Activated T-helper 17 cell treated with anti-CD3 and anti-CD28 coated beads, Interleukin-2, amount 50 U/mL, for 72 hours (primary cell): ENCODE measurements at regions not wholly inside any gene's neighbourhood (a gene's known extent, or its start where the extent isn't known, plus 50 kb on each side); places are given as distances from the start of the nearest gene placed in this dataset.
A peak's percentile ranks its signal among the peaks of the same experiment; 100 is the strongest.
"Not testable (repeated sequence)": the region's sequence is repeated elsewhere in the genome, so short reads cannot be mapped to it uniquely, and the experiment has no call there.

Source experiments
- ATAC-seq: fragments of 150-1000 bp; cut with Tn5 transposase; replicated peaks from 2 replicates; pipeline ENCODE4 v1.10.0; 2021; ENCODE audit warnings: mild to moderate bottlenecking, moderate library complexity
- H3K27ac Mint-ChIP-seq: one replicate; pipeline ENCODE4 v1.8.0; 2022; ENCODE audit warnings: mixed read lengths
- H3K27me3 Mint-ChIP-seq: one replicate; pipeline ENCODE4 v1.8.0; 2022; ENCODE audit warnings: mixed read lengths
- H3K36me3 Mint-ChIP-seq: one replicate; pipeline ENCODE4 v1.8.0; 2022; ENCODE audit warnings: low read depth, mild to moderate bottlenecking, mixed read lengths
- H3K4me1 Mint-ChIP-seq: one replicate; pipeline ENCODE4 v1.8.0; 2022; ENCODE audit warnings: mixed read lengths
- H3K4me3 Mint-ChIP-seq: one replicate; pipeline ENCODE4 v1.8.0; 2022; ENCODE audit warnings: mild to moderate bottlenecking, mixed read lengths
- H3K9me3 Mint-ChIP-seq: one replicate; pipeline ENCODE4 v1.8.0; 2022; ENCODE audit warnings: mixed read lengths

DNA sequence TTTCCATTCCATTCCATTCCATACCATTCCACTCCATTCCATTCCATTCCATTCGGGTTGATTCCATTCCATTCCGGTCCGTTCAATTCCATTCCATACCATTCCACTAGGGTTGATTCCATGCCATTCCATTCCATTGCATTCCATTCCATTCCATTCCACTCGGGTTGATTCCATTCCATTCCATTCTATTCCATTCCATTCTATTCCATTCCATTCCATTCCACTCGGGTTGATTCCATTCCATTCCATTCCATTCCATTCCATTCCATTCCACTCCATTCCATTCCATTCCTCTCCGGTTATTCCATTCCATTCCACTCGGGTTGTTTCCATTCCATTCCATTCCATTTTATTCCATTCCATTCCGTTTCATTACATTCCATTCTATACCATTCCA lies 155.9 kb downstream of the CWH43 start:
- H3K4me3 Mint-ChIP-seq, H3K9me3 Mint-ChIP-seq, H3K27ac Mint-ChIP-seq, H3K36me3 Mint-ChIP-seq, ATAC-seq, H3K27me3 Mint-ChIP-seq, H3K4me1 Mint-ChIP-seq: not testable (repeated sequence)

DNA sequence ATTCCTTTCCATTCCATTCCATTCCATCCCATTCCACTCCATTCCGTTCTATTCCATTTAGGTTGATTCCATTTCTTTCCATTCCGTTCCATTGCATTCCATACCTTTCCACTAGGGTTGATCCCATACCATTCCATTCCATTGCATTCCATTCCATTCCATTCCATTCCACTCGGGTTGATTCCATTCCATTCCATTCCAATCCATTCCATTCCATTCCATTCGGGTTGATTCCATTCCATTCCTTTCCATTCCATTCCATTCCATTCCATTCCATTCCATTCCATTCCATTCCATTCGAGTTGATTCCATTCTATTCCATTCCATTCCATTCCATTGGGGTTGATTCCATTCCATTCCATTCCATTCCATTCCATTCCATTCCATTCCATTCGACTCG lies 161.1 kb downstream of the CWH43 start:
- ATAC-seq, result peak; percentile 54
- H3K27ac Mint-ChIP-seq, H3K4me1 Mint-ChIP-seq, H3K36me3 Mint-ChIP-seq, H3K9me3 Mint-ChIP-seq, H3K27me3 Mint-ChIP-seq, H3K4me3 Mint-ChIP-seq: not testable (repeated sequence)

DNA sequence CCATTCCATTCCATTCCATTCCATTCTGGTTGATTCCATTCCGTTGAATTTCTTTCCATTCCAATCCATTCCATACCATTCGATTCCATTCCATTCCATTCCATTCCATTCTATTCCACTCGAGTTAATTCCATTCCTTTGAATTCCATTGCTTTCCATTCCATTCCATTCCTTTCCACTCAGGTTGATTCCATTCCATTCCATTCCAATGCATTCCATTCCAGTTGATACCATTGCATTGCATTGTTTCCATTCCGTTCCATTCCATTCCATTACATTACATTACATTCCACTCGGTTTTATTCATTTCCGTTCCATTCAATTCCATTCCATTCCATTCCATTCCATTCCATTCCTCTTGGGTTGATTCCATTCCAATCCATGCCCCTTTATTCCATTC lies 161.5 kb downstream of the CWH43 start:
- not testable (repeated sequence) for H3K4me3 Mint-ChIP-seq, H3K27ac Mint-ChIP-seq, H3K36me3 Mint-ChIP-seq, H3K27me3 Mint-ChIP-seq, ATAC-seq, H3K9me3 Mint-ChIP-seq, H3K4me1 Mint-ChIP-seq

DNA sequence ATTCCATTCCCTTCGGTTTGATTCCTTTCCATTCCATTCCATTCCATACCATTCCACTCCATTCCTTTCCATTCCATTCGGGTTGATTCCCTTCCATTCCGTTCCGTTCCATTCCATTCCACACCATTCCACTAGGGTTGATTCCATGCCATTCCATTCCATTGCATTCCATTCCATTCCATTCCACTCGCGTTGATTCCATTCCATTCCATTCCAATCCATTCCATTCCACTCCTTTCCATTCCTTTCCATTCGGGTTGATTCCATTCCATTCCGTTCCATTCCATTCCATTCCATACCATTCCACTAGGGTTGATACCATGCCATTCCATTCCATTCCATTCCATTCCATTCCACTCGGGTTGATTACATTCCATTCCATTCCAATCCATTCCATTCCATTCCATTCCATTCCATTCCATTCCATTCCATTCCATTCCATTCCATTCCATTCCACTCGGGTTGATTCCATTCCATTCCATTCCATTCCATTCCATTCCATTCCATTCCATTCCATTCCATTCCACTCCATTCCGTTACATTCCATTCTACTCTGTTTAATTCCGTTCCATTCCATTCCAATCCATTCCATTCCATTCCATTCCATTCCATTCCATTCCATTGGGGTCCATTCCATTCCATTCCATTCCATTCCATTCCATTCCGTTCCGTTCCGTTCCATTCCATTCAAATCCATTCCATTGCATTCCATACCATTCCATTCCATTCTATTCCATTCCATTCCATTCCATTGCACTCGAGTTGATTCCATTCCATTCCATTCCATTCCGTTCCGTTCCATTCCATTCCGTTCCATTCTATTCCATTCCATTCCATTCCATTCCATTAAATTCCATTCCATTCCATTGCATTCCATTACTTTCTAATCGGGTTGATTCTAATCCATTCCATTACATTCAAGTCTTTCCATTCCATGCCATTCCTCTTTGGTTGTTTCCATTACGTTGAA lies 163.2 kb downstream of the CWH43 start:
- H3K27ac Mint-ChIP-seq, H3K36me3 Mint-ChIP-seq, H3K27me3 Mint-ChIP-seq, H3K4me1 Mint-ChIP-seq, H3K4me3 Mint-ChIP-seq: not testable (repeated sequence)
- H3K9me3 Mint-ChIP-seq, result peaks cover 16% of the 10 kb centered on the region
- ATAC-seq, result peak; percentile 83

DNA sequence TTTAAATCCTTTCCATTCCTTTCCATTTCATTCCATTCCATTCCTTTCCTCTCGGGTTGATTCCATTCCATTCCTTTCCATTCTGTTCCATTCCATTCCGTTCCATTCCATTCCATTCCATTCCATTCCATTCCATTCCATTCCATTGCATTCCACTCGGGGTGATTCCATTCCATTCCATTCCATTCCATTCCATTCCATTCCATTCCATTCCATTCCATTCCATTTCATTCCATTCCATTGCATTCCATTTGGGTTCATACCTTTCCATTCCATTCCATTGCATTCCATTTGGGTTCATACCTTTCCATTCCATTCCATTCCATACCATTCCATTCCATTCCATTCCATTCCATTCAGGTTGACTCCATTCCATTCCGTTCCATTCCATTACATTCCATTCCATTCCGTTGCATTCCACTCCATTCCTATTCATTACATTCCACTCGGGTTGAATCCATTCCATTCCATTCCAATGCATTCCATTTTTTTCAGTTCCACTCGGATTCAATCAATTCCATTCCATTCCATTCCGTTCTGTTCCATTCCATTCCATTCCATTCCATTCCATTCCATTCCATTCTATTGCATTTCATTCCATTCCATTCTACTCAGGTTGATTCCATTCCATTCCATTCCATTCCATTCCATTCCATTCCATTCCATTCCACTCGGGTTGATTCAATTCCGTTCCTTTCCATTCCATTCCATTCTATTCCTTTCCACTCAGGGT lies 164.4 kb downstream of the CWH43 start:
- not testable (repeated sequence) for H3K4me3 Mint-ChIP-seq, H3K27ac Mint-ChIP-seq, ATAC-seq, H3K36me3 Mint-ChIP-seq, H3K27me3 Mint-ChIP-seq
- Mint-ChIP-seq H3K4me1 (peaks cover 11% of the 10 kb centered on the region), H3K9me3 (peaks cover 24% of the 10 kb centered on the region)

DNA sequence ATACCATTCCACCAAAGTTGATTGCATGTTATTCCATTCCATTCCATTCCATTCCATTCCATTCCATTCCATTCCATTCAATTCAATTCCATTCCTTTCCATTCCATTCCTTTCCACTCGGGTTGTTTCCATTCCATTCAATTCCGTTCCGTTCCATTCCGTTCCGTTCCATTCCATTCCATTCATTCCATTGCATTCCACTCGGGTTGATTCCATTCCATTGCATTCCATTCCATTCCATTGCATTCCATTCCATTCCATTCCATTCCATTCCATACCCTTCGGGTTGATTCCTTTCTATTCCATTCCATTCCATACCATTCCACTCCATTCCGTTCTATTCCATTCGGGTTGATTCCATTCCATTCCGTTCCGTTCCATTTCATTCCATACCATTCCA lies 166.9 kb downstream of the CWH43 start:
- H3K36me3 Mint-ChIP-seq, H3K4me3 Mint-ChIP-seq, H3K27me3 Mint-ChIP-seq, H3K27ac Mint-ChIP-seq, ATAC-seq: not testable (repeated sequence)
- Mint-ChIP-seq H3K4me1 (peaks cover 11% of the 10 kb centered on the region), H3K9me3 (peaks cover 31% of the 10 kb centered on the region)

DNA sequence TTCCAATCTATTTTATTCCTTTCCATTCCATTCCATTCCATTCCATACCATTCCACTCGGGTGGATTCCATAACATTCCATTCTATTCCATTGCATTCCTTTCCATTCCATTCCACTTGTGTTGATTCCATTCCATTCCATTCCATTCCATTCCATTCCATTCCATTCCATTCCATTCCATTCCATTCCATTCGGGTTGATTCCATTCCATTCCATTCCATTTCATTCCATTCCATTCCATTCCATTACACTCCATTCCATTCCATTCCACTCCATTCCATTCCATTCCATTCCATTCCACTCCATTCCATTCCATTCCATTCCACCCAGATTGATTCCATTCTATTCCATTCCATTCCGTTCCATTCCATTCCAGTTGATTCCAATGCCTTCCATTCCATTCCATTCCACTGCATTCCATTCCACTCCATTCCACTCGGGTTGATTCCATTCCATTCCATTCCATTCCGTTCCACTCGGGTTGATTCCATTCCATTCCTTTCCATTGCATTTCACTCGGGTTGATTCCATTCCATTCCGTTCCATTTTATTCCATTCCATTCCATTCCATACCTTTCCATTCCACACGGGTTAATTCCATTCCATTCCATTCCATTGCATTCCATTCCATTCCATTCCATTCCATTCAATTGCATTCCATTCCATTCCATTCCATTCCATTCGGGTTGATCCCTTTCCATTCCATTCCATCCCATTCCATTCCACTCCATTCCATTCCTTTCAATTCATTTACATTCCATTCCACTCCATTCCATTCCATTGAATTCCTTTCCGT lies 168.4 kb downstream of the CWH43 start:
- H3K36me3 Mint-ChIP-seq, H3K27me3 Mint-ChIP-seq, H3K27ac Mint-ChIP-seq, H3K4me3 Mint-ChIP-seq: not testable (repeated sequence)
- H3K9me3 Mint-ChIP-seq, result peaks cover 31% of the 10 kb centered on the region
- peak; percentile 62 for ATAC-seq
- peaks cover 11% of the 10 kb centered on the region for H3K4me1 Mint-ChIP-seq

DNA sequence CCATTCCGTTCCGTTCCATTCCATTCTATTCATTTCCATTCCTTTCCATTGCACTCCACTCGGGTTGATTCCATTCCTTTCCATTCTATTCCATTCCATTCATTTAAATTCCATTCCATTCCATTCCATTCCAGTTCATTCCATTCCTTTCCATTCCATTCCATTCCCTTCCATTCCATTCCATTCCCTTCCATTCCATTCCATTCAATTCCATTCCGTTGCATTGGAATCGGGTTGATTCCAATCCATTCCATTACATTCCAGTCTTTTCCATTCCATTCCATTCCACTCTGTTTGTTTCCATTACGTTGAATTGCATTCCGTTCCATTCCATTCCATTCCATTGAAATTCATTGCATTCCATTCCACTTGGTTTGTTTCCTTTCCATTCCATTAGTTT lies 169.2 kb downstream of the CWH43 start:
- H3K27ac Mint-ChIP-seq, ATAC-seq, H3K4me3 Mint-ChIP-seq, H3K27me3 Mint-ChIP-seq, H3K36me3 Mint-ChIP-seq: not testable (repeated sequence)
- Mint-ChIP-seq H3K4me1 (peaks cover 11% of the 10 kb centered on the region), H3K9me3 (peaks cover 31% of the 10 kb centered on the region)

DNA sequence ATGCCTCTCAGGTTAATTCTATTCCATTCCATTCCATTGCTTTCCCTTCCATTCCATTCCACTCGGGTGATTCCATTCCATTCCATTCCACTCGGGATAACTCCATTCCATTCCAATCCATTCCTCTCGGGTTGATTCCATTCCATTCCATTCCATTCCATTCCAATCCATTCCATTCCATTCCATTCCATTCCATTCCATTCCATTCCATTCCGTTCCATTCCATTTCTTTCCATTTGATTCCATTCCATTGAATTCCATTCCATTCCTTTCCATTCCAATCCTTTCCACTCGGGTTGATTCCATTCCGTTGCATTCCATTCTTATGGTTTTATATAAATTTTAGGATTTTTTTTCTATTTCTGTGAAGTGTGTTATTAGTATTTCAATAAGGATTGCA lies 170.2 kb downstream of the CWH43 start:
- not testable (repeated sequence) for H3K27ac Mint-ChIP-seq, H3K4me3 Mint-ChIP-seq, ATAC-seq, H3K36me3 Mint-ChIP-seq, H3K27me3 Mint-ChIP-seq
- H3K9me3 Mint-ChIP-seq, result peaks cover 31% of the 10 kb centered on the region
- peaks cover 11% of the 10 kb centered on the region for H3K4me1 Mint-ChIP-seq

DNA sequence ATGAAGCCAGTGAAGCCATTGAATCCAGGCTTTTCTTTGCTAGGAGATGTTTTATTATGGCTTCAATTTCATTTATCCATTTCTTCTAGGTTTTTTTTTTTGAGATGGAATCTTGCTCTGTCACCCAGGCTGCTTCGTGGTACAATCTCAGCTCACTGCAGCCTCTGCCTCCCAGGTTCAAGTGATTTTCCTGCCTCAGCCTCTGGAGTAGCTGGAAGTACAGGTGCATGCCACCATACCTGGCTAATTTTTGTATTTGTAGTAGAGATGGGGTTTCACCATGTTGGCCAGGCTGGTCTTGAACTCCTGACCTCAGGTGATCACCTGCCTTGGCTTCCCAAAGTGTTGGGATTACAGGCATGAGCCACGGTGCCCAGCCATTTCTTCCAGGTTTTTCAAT lies 171.6 kb downstream of the CWH43 start:
- H3K4me3 Mint-ChIP-seq, H3K36me3 Mint-ChIP-seq, H3K27me3 Mint-ChIP-seq, ATAC-seq, H3K27ac Mint-ChIP-seq: not testable (repeated sequence)
- Mint-ChIP-seq H3K4me1 (peaks cover 11% of the 10 kb centered on the region), H3K9me3 (peaks cover 31% of the 10 kb centered on the region)

DNA sequence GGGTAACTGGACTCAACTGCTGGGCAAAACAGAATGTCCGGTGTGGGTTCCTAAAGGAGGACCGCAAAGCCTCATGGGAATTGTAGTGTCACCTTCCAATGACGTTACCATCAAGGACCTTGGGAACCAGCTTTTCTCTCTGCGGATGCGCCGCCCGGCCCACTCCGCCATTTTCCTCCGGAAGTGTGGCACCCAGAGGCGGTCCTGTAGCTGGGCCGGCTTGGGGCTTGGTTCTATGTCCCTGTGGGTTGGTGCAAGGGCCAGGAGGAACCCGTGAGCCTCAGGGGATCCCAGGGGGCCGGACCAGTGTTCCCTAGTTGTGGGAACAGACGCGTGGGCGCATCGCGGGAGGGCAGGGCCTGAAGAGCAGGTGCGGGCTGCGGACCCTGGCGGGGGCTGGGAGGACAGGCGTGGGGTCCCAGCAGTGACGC lies 175.1 kb downstream of the CWH43 start:
- not testable (repeated sequence) for H3K27me3 Mint-ChIP-seq, H3K27ac Mint-ChIP-seq, ATAC-seq, H3K36me3 Mint-ChIP-seq, H3K4me1 Mint-ChIP-seq, H3K4me3 Mint-ChIP-seq, H3K9me3 Mint-ChIP-seq

DNA sequence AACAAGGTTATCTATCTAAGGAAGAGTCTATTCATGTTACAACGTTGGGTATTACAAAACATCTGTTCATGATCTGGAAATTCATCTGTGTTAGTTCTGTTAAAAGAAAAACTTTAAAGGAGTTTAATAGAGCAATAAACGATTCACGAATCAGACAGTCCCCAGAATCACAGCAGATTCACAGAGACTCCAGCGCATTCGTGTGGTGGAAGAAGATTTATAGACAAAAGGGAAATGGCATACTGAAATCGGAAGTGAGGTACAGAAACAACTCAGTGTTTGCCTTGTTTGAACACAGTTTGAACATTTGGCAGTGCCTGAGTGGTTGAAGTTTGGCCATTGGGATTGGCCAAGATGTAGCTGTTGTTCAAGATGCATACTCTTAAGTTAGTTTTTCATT lies 178.8 kb downstream of the CWH43 start:
- H3K36me3 Mint-ChIP-seq, H3K4me3 Mint-ChIP-seq, ATAC-seq, H3K27me3 Mint-ChIP-seq, H3K4me1 Mint-ChIP-seq, H3K27ac Mint-ChIP-seq, H3K9me3 Mint-ChIP-seq: not testable (repeated sequence)

DNA sequence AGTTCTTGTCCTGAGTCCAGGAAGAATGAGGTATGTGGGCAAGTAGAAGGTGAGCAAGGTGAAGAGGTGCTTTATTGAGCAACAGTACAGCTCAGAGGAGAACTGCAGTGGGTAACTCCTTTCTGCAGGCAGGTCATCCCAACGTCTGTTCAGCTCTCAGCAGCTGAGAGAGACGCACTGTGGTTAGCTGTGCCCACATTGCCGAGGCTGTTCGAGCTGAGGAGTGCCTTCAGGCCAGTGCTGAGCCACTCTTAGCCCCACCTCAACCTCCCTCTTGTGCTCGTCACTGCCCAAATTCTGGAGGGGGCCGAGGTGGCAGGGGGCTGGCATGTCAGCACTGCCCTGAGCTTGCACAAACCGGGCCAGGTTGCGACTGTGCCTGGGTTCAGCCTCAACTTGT lies 191.8 kb downstream of the CWH43 start:
- not testable (repeated sequence) for H3K4me1 Mint-ChIP-seq, H3K27me3 Mint-ChIP-seq, ATAC-seq, H3K4me3 Mint-ChIP-seq, H3K27ac Mint-ChIP-seq, H3K9me3 Mint-ChIP-seq, H3K36me3 Mint-ChIP-seq

DNA sequence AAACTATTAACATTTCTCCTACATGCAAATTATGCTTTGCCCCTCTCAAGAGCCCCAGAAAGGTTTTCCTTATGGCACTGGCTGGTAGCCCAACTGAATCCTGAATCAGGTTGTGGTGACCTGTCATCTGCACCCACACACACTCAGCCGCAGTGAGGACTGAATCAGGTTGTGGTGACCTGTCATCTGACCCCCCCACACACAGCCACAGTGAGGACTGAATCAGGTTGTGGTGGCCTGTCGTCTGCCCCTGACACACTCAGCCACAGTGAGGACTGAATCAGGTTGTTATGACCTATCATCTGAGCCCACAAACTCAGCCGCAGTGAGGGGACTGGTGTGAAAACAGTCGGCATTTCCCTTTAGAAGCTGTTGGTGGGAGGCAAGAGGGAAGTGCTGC lies 195.0 kb downstream of the CWH43 start:
- ATAC-seq, H3K4me1 Mint-ChIP-seq, H3K27ac Mint-ChIP-seq, H3K9me3 Mint-ChIP-seq, H3K36me3 Mint-ChIP-seq, H3K27me3 Mint-ChIP-seq, H3K4me3 Mint-ChIP-seq: not testable (repeated sequence)
